CD14-positive monocyte (primary cell): ENCODE measurements at regions not wholly inside any gene's neighbourhood (a gene's known extent, or its start where the extent isn't known, plus 50 kb on each side); places are given as distances from the start of the nearest gene placed in this dataset.

Experiments used
- DNase-seq, 3 donors: peaks; one replicate each; pipeline ENCODE4 v3.0.0-alpha.2; 2011 to 2022
- H2AFZ ChIP-seq: 2 replicates; pipeline ENCODE4 v1.6.0; 2012; ENCODE audit warnings: mild to moderate bottlenecking, low read depth, low read length, inconsistent platforms; ENCODE audit not compliant: insufficient read depth, poor library complexity, severe bottlenecking
- H3K27ac ChIP-seq, 2 donors: 1 replicate in 1 of 2; 2 replicates in 1 of 2; pipeline ENCODE4 v1.5.1; 2012 to 2013; ENCODE audit warnings: low read length in 2 of 2, control low read depth in 1 of 2, inconsistent platforms in 1 of 2, low read depth in 1 of 2, mild to moderate bottlenecking in 1 of 2
- H3K27me3 ChIP-seq, 2 donors: one replicate each; pipeline versions ENCODE4 v1.6.0 to v1.6.1; 2011 to 2013; ENCODE audit warnings: low read length in 2 of 2; ENCODE audit not compliant: control insufficient read depth in 2 of 2, insufficient read depth in 2 of 2
- H3K36me3 ChIP-seq, 2 donors: replicated peaks in 1 of 2; 1 replicate in 1 of 2; 2 replicates in 1 of 2; pipeline versions ENCODE4 v1.5.1 to v1.6.1; 2012 to 2013; ENCODE audit warnings: low read length in 2 of 2, control low read depth in 1 of 2, inconsistent platforms in 1 of 2, mild to moderate bottlenecking in 1 of 2; ENCODE audit not compliant: insufficient read depth in 2 of 2, control insufficient read depth in 1 of 2
- H3K4me1 ChIP-seq, 2 donors: 1 replicate in 1 of 2; 2 replicates in 1 of 2; pipeline versions ENCODE4 v1.5.1 to v1.6.1; 2012 to 2013; ENCODE audit warnings: low read length in 2 of 2, control low read depth in 1 of 2, inconsistent platforms in 1 of 2, mild to moderate bottlenecking in 1 of 2, moderate library complexity in 1 of 2; ENCODE audit not compliant: insufficient read depth in 2 of 2, control insufficient read depth in 1 of 2
- H3K4me2 ChIP-seq: replicated peaks from 2 replicates; pipeline ENCODE3; 2012; ENCODE audit warnings: low read length, moderate library complexity, mild to moderate bottlenecking; ENCODE audit not compliant: poor library complexity, severe bottlenecking; ENCODE audit errors: extremely low read depth
- H3K4me3 ChIP-seq, 3 experiments: fragments of 200-600 bp in 1 of 3; sonication (generic) in 1 of 3; replicated peaks in 1 of 3; 1 replicate in 2 of 3; 2 replicates in 1 of 3; pipeline ENCODE4 v1.5.1; 2011 to 2013; ENCODE audit warnings: low read length in 3 of 3, mild to moderate bottlenecking in 3 of 3, control low read depth in 2 of 3, low read depth in 2 of 3, inconsistent platforms in 1 of 3, moderate library complexity in 1 of 3
- H3K79me2 ChIP-seq: 2 replicates; pipeline ENCODE4 v1.6.0; 2012; ENCODE audit warnings: mild to moderate bottlenecking, control low read depth, inconsistent platforms, low read length, moderate library complexity; ENCODE audit not compliant: insufficient read depth
- H3K9ac ChIP-seq: 2 replicates; pipeline ENCODE4 v1.6.0; 2017; ENCODE audit warnings: low read length, mild to moderate bottlenecking; ENCODE audit not compliant: insufficient read depth, poor library complexity, severe bottlenecking
- H3K9me3 ChIP-seq, 2 donors: replicated peaks in 1 of 2; 1 replicate in 1 of 2; 2 replicates in 1 of 2; pipeline versions ENCODE4 v1.5.1 to v1.6.1; 2012 to 2013; ENCODE audit warnings: low read length in 2 of 2, control low read depth in 1 of 2; ENCODE audit not compliant: control insufficient read depth in 1 of 2, insufficient read depth in 1 of 2
- H4K20me1 ChIP-seq: 2 replicates; pipeline ENCODE4 v1.6.0; 2012; ENCODE audit warnings: mild to moderate bottlenecking, low read length, control low read depth, moderate library complexity; ENCODE audit not compliant: insufficient read depth
- H3K27ac Mint-ChIP-seq, 7 donors: one replicate each; pipeline ENCODE4 v1.8.0; 2020; ENCODE audit warnings: mild to moderate bottlenecking in 7 of 7, mixed read lengths in 7 of 7, moderate library complexity in 6 of 7, inconsistent platforms in 2 of 7
- H3K27me3 Mint-ChIP-seq, 3 donors: one replicate each; pipeline ENCODE4 v1.8.0; 2021 to 2022; ENCODE audit warnings: low read depth in 3 of 3, mild to moderate bottlenecking in 3 of 3, mixed read lengths in 3 of 3, moderate library complexity in 3 of 3, inconsistent platforms in 1 of 3
- H3K36me3 Mint-ChIP-seq, 2 donors: one replicate each; pipeline ENCODE4 v1.8.0; 2020; ENCODE audit warnings: mixed read lengths in 2 of 2, inconsistent platforms in 1 of 2, mild to moderate bottlenecking in 1 of 2
- H3K4me1 Mint-ChIP-seq: one replicate; pipeline ENCODE4 v1.8.0; 2020; ENCODE audit warnings: mild to moderate bottlenecking, mixed read lengths
- H3K4me3 Mint-ChIP-seq, 2 donors: one replicate each; pipeline ENCODE4 v1.8.0; 2020; ENCODE audit warnings: mild to moderate bottlenecking in 2 of 2, mixed read lengths in 2 of 2, moderate library complexity in 1 of 2
- H3K9me3 Mint-ChIP-seq, 7 donors: one replicate each; pipeline ENCODE4 v1.8.0; 2020 to 2022; ENCODE audit warnings: mixed read lengths in 7 of 7, mild to moderate bottlenecking in 6 of 7, moderate library complexity in 6 of 7, inconsistent platforms in 2 of 7
- WGBS: methylation state at CpG from one replicate; pipeline ENCODE4 v1.1.5; 2013; ENCODE audit warnings: missing lambda C conversion rate; ENCODE audit not compliant: insufficient coverage; 5-methylcytosine and 5-hydroxymethylcytosine counted together
- intact Hi-C, 2 donors: fragments of 100-400 bp; cut with micrococcal nuclease; formaldehyde crosslinking; loops; one replicate each; pipeline versions ENCODE4 v1.15.0 to v1.15.1; 2023
- TF ChIP-seq, protein P1 (sequence below): fragments of 200-600 bp; IDR thresholded peaks from one replicate; pipeline ENCODE4 v1.8.0; 2022; ENCODE audit warnings: antibody characterized with exemption, mild to moderate bottlenecking

DNA sequence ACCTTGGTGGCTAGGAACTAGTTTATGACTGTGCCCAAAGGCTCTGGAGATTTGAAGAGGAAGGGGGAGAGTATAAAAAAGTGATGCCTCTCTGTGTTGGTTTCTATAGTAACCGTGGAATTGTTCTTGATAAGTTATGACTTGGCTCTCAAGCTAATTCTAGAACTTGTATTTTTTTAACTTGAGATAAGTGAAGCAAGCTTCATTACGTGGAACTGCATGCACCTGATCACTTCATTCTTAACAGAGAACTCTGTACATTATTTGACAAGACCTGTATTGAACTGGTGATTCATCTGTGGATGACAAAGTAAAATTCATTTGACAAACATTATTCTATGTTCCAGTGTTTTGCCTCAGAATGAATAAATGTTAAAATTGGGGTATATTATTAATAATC lies 1452.2 kb downstream of the REEP3 start:
- Mint-ChIP-seq H3K9me3 (no peaks in the 10 kb centered on the region), H3K36me3 (no peaks in the 10 kb centered on the region), H3K4me1 (no peaks in the 10 kb centered on the region), H3K27me3 (no peaks in the 10 kb centered on the region), H3K27ac (no peak overlapping the region), H3K4me3 (no peak overlapping the region)
- intact Hi-C loops: no loop called here
- Histone ChIP-seq H3K79me2 (no peaks in the 10 kb centered on the region), H3K4me3 (no peak overlapping the region), H3K27me3 (no peaks in the 10 kb centered on the region), H3K9ac (no peak overlapping the region), H3K27ac (no peak overlapping the region), H3K36me3 (no peaks in the 10 kb centered on the region), H3K9me3 (no peaks in the 10 kb centered on the region), H4K20me1 (no peaks in the 10 kb centered on the region), H3K4me1 (no peaks in the 10 kb centered on the region), H3K4me2 (no peak overlapping the region), H2AFZ (no peak overlapping the region)
- WGBS: no CpG with 5 or more reads among the region's 2 CpGs
- no peak for DNase-seq
- TF ChIP-seq, protein P1, sequence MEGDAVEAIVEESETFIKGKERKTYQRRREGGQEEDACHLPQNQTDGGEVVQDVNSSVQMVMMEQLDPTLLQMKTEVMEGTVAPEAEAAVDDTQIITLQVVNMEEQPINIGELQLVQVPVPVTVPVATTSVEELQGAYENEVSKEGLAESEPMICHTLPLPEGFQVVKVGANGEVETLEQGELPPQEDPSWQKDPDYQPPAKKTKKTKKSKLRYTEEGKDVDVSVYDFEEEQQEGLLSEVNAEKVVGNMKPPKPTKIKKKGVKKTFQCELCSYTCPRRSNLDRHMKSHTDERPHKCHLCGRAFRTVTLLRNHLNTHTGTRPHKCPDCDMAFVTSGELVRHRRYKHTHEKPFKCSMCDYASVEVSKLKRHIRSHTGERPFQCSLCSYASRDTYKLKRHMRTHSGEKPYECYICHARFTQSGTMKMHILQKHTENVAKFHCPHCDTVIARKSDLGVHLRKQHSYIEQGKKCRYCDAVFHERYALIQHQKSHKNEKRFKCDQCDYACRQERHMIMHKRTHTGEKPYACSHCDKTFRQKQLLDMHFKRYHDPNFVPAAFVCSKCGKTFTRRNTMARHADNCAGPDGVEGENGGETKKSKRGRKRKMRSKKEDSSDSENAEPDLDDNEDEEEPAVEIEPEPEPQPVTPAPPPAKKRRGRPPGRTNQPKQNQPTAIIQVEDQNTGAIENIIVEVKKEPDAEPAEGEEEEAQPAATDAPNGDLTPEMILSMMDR: no peak

- Histone ChIP-seq H3K27ac (no peak overlapping the region), H3K4me1 (no peaks in the 10 kb centered on the region), H3K36me3 (no peaks in the 10 kb centered on the region), H3K79me2 (no peaks in the 10 kb centered on the region), H3K4me3 (no peak overlapping the region), H2AFZ (no peak overlapping the region), H3K9me3 (no peaks in the 10 kb centered on the region), H3K9ac (no peak overlapping the region), H3K4me2 (no peak overlapping the region), H3K27me3 (no peaks in the 10 kb centered on the region), H4K20me1 (no peaks in the 10 kb centered on the region)
- no peaks in the 10 kb centered on the region for H3K36me3 Mint-ChIP-seq
- intact Hi-C loops: no loop called here
- WGBS: 80% methylated on average over 1 of the region's 2 CpGs
- no peak overlapping the region for H3K4me3 Mint-ChIP-seq
- no peaks in the 10 kb centered on the region for H3K27me3 Mint-ChIP-seq
- no peak overlapping the region for H3K27ac Mint-ChIP-seq
- H3K4me1 Mint-ChIP-seq: no peaks in the 10 kb centered on the region
- DNase-seq: no peak
- TF ChIP-seq, protein P1: no peak
- H3K9me3 Mint-ChIP-seq: no peaks in the 10 kb centered on the region
These were observed 1454.9 kb downstream of the REEP3 start for GRCh38 chr10:64976150-64976549.
